Loucy (cell line): ENCODE measurements at regions not wholly inside any gene's neighbourhood (a gene's known extent, or its start where the extent isn't known, plus 50 kb on each side); places are given as distances from the start of the nearest gene placed in this dataset.

Experiments used
- EZH2phosphoT487 ChIP-seq: fragments of 200-600 bp; IDR thresholded peaks from 2 replicates; pipeline ENCODE4 v1.6.1; 2018; ENCODE audit warnings: antibody characterized with exemption, mild to moderate bottlenecking, moderate library complexity, borderline replicate concordance
- TF ChIP-seq, protein P1 (sequence below): fragments of 200-600 bp; sonication (generic); conservative IDR thresholded peaks from 2 replicates; pipeline ENCODE4 v1.5.1; 2014; ENCODE audit warnings: mild to moderate bottlenecking, antibody characterized with exemption, low read length

DNA sequence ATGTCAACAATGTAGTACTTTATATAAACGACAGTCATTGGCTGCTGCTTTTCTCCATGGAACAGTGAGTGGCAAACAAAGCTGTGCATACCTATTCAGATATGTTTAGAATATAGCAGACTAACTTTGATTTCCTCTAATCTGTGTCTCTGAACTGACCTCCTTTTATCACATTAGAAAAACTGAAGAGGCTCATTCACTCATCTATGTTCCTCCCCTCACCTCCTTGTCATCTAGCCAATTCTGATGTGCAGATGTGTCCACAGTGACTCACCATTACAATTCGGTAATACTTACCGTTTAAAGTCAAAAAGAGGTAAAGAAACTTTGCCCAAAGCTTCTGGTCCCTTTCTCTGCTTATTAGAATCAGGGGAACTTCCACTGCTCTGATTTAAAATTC lies 51.5 kb upstream of the RPS13 start:
- TF ChIP-seq, protein P1, sequence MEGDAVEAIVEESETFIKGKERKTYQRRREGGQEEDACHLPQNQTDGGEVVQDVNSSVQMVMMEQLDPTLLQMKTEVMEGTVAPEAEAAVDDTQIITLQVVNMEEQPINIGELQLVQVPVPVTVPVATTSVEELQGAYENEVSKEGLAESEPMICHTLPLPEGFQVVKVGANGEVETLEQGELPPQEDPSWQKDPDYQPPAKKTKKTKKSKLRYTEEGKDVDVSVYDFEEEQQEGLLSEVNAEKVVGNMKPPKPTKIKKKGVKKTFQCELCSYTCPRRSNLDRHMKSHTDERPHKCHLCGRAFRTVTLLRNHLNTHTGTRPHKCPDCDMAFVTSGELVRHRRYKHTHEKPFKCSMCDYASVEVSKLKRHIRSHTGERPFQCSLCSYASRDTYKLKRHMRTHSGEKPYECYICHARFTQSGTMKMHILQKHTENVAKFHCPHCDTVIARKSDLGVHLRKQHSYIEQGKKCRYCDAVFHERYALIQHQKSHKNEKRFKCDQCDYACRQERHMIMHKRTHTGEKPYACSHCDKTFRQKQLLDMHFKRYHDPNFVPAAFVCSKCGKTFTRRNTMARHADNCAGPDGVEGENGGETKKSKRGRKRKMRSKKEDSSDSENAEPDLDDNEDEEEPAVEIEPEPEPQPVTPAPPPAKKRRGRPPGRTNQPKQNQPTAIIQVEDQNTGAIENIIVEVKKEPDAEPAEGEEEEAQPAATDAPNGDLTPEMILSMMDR = no peak
- no peak for TF ChIP-seq EZH2phosphoT487
